ENCODE measurements at regions not wholly inside any gene's neighbourhood (a gene's known extent, or its start where the extent isn't known, plus 50 kb on each side); places are given as distances from the start of the nearest gene placed in this dataset.

- no peaks in the 10 kb centered on the region for H3K79me2 ChIP-seq (ENCODE audit: insufficient read depth, low read length)
- no peaks in the 10 kb centered on the region for H3K9me2 ChIP-seq (replicated peaks; ENCODE audit: insufficient read depth, low read length)
- no peak overlapping the region for H3K4me3 ChIP-seq (ENCODE audit: insufficient read depth, low read length, poor library complexity, severe bottlenecking)
- no peaks in the 10 kb centered on the region for H4K20me1 ChIP-seq (ENCODE audit: low read depth, low read length)
- H3K9me3 ChIP-seq (ENCODE audit: insufficient read depth, low read length): no peaks in the 10 kb centered on the region
- no peak overlapping the region for H3K9ac ChIP-seq (ENCODE audit: low read length)
- no peaks in the 10 kb centered on the region for H3K27me3 ChIP-seq (ENCODE audit: low read length)
- H3K27ac ChIP-seq (ENCODE audit: low read depth, low read length): no peak overlapping the region
- H2AFZ ChIP-seq (ENCODE audit: low read depth, low read length, severe bottlenecking): no peak overlapping the region
- TF ChIP-seq CTCF (IDR thresholded peaks at IDR 0.05; ENCODE audit: insufficient read depth, low read length, poor library complexity, severe bottlenecking) (no peak), EZH2phosphoT487 (conservative IDR thresholded peaks at IDR 0.05; ENCODE audit: low read length) (no peak)
- no peak overlapping the region for H3K4me2 ChIP-seq (ENCODE audit: low read depth, low read length, poor library complexity, severe bottlenecking)
- no peaks in the 10 kb centered on the region for H3K36me3 ChIP-seq (ENCODE audit: low read length)
- no peaks in the 10 kb centered on the region for H3F3A ChIP-seq (ENCODE audit: insufficient read depth)
Observed at GRCh38 chr2:34201099-34201498, 602.0 kb upstream of the FAM98A start.

- Histone ChIP-seq H3K79me2 (ENCODE audit: insufficient read depth, low read length) (no peaks in the 10 kb centered on the region), H2AFZ (ENCODE audit: low read depth, low read length, severe bottlenecking) (no peak overlapping the region), H3K9me3 (ENCODE audit: insufficient read depth, low read length) (no peaks in the 10 kb centered on the region), H3K27me3 (ENCODE audit: low read length) (no peaks in the 10 kb centered on the region), H3K27ac (ENCODE audit: low read depth, low read length) (no peak overlapping the region), H4K20me1 (ENCODE audit: low read depth, low read length) (no peaks in the 10 kb centered on the region), H3K9me2 (replicated peaks; ENCODE audit: insufficient read depth, low read length) (no peaks in the 10 kb centered on the region), H3K9ac (ENCODE audit: low read length) (no peak overlapping the region), H3K36me3 (ENCODE audit: low read length) (no peaks in the 10 kb centered on the region), H3F3A (ENCODE audit: insufficient read depth) (no peaks in the 10 kb centered on the region), H3K4me2 (ENCODE audit: low read depth, low read length, poor library complexity, severe bottlenecking) (no peak overlapping the region), H3K4me3 (ENCODE audit: insufficient read depth, low read length, poor library complexity, severe bottlenecking) (no peak overlapping the region)
- TF ChIP-seq EZH2phosphoT487 (conservative IDR thresholded peaks at IDR 0.05; ENCODE audit: low read length): no peak
- no peak for TF ChIP-seq CTCF (IDR thresholded peaks at IDR 0.05; ENCODE audit: insufficient read depth, low read length, poor library complexity, severe bottlenecking)
Observed at GRCh38 chr2:34199971-34200370, 600.9 kb upstream of the FAM98A start.

GRCh38 chr2:34193164-34193563 is 594.1 kb upstream of the FAM98A start:
- Histone ChIP-seq H4K20me1 (ENCODE audit: low read depth, low read length) (no peaks in the 10 kb centered on the region), H3K9ac (ENCODE audit: low read length) (no peak overlapping the region), H3K27ac (ENCODE audit: low read depth, low read length) (no peak overlapping the region)

More at GRCh38 chr2:34193164-34193563, 594.1 kb upstream of the FAM98A start:
- no peaks in the 10 kb centered on the region for H3K36me3 ChIP-seq (ENCODE audit: low read length)
- H3K9me3 ChIP-seq (ENCODE audit: insufficient read depth, low read length): no peaks in the 10 kb centered on the region
- no peaks in the 10 kb centered on the region for H3K27me3 ChIP-seq (ENCODE audit: low read length)
- no peaks in the 10 kb centered on the region for H3F3A ChIP-seq (ENCODE audit: insufficient read depth)
- H3K4me2 ChIP-seq (ENCODE audit: low read depth, low read length, poor library complexity, severe bottlenecking): no peak overlapping the region
- H2AFZ ChIP-seq (ENCODE audit: low read depth, low read length, severe bottlenecking): no peak overlapping the region
- no peak for TF ChIP-seq CTCF (IDR thresholded peaks at IDR 0.05; ENCODE audit: insufficient read depth, low read length, poor library complexity, severe bottlenecking)
- no peak for TF ChIP-seq EZH2phosphoT487 (conservative IDR thresholded peaks at IDR 0.05; ENCODE audit: low read length)
- no peak overlapping the region for H3K4me3 ChIP-seq (ENCODE audit: insufficient read depth, low read length, poor library complexity, severe bottlenecking)
- H3K9me2 ChIP-seq (replicated peaks; ENCODE audit: insufficient read depth, low read length): no peaks in the 10 kb centered on the region
- H3K79me2 ChIP-seq (ENCODE audit: insufficient read depth, low read length): no peaks in the 10 kb centered on the region

Measured in SU-DHL-6 (cell line).